Esophagus squamous epithelium (tissue), 4 donors: ENCODE measurements at regions not wholly inside any gene's neighbourhood (a gene's known extent, or its start where the extent isn't known, plus 50 kb on each side); places are given as distances from the start of the nearest gene placed in this dataset.

Source experiments
- POLR2A ChIP-seq, 4 donors: fragments of 450-650 bp; IDR thresholded peaks; one replicate each; pipeline ENCODE4 v1.6.1; 2017; ENCODE audit warnings: antibody characterized with exemption in 4 of 4, mild to moderate bottlenecking in 4 of 4, moderate library complexity in 3 of 4
- TF ChIP-seq, protein P1 (sequence below), 6 experiments: fragments of 450-650 bp in 4 of 6; fragments of 200-600 bp in 2 of 6; sonication (generic) in 2 of 6; IDR thresholded peaks; one replicate each; pipeline ENCODE4 v1.5.1; 2016 to 2019; ENCODE audit warnings: antibody characterized with exemption in 6 of 6, mild to moderate bottlenecking in 4 of 6, moderate library complexity in 4 of 6

DNA sequence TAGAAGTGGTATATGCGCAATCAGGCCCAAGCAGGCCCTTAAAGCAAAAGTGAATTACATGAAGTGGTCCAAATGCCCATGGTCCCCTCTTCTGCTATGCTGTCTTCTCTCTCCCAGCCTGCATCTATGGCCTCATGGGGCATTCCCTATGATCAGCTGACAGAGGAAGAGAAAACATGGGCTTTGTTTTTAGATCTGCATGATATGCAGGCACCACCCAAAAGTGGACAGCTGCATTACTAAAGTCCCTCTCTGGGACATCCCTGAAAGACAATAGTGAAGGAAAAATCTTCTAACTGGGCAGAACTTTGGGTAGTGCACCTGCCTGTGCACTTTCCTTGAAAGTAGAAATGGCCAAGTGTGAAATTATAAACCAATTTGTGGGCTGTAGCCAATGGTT lies 145.2 kb upstream of the ARID2 start:
- no peak for TF ChIP-seq POLR2A (IDR thresholded peaks at IDR 0.05)
- TF ChIP-seq, protein P1, sequence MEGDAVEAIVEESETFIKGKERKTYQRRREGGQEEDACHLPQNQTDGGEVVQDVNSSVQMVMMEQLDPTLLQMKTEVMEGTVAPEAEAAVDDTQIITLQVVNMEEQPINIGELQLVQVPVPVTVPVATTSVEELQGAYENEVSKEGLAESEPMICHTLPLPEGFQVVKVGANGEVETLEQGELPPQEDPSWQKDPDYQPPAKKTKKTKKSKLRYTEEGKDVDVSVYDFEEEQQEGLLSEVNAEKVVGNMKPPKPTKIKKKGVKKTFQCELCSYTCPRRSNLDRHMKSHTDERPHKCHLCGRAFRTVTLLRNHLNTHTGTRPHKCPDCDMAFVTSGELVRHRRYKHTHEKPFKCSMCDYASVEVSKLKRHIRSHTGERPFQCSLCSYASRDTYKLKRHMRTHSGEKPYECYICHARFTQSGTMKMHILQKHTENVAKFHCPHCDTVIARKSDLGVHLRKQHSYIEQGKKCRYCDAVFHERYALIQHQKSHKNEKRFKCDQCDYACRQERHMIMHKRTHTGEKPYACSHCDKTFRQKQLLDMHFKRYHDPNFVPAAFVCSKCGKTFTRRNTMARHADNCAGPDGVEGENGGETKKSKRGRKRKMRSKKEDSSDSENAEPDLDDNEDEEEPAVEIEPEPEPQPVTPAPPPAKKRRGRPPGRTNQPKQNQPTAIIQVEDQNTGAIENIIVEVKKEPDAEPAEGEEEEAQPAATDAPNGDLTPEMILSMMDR (IDR thresholded peaks at IDR 0.05), result no peak
